Panc1 (cell line): ENCODE measurements at regions not wholly inside any gene's neighbourhood (a gene's known extent, or its start where the extent isn't known, plus 50 kb on each side); places are given as distances from the start of the nearest gene placed in this dataset.

Experiments used
- ATAC-seq: fragments of 200-7000 bp; cut with Tn5 transposase; 2 replicates; pipeline ENCODE4 v1.9.1; 2020; ENCODE audit warnings: mild to moderate bottlenecking, moderate library complexity
- BruUV-seq: library from RNA; stranded (reverse); fragments of 400-500 nt; replicated peaks from 2 replicates; lab custom pipeline; 2021; lab: Mats Ljungman, UMichigan
- CTCF ChIA-PET: fragments of 300-600 bp; sonication (Branson Sonifier 250); formaldehyde crosslinking; loops from one replicate; lab custom pipeline; 2022; ENCODE audit warnings: antibody characterized with exemption; lab: Charles Lee
- POLR2A ChIA-PET: fragments of 300-600 bp; sonication (Branson Sonifier 250); formaldehyde crosslinking; loops from one replicate; lab custom pipeline; 2022; ENCODE audit warnings: antibody characterized with exemption; lab: Charles Lee
- DNase-seq: peaks from one replicate; pipeline ENCODE4 v3.0.0-alpha.2; 2010; ENCODE audit warnings: low read depth, low spot score
- H3K27ac ChIP-seq: 2 replicates; pipeline ENCODE4 v1.5.1; 2011; ENCODE audit warnings: mild to moderate bottlenecking, low read length, inconsistent platforms
- H3K27me3 ChIP-seq: fragments of 200-500 bp; sonication (Bioruptor generic); 2 replicates; pipeline ENCODE4 v1.6.0; 2014; ENCODE audit warnings: low read length, inconsistent platforms; ENCODE audit not compliant: control insufficient read depth, insufficient read depth
- H3K36me3 ChIP-seq: fragments of 200-500 bp; sonication (Bioruptor generic); 2 replicates; pipeline ENCODE4 v1.5.1; 2014; ENCODE audit warnings: inconsistent platforms, mild to moderate bottlenecking, low read length, moderate library complexity; ENCODE audit not compliant: control insufficient read depth, insufficient read depth
- H3K4me1 ChIP-seq: 2 replicates; pipeline ENCODE4 v1.5.1; 2011; ENCODE audit warnings: inconsistent platforms, mild to moderate bottlenecking, low read length, moderate library complexity; ENCODE audit not compliant: control insufficient read depth, insufficient read depth
- H3K4me3 ChIP-seq, 2 experiments: 2 replicates each; pipeline ENCODE4 v1.5.1; 2011 to 2012; ENCODE audit warnings: low read depth in 2 of 2, low read length in 2 of 2, mild to moderate bottlenecking in 2 of 2, inconsistent platforms in 1 of 2, moderate library complexity in 1 of 2
- H3K9me3 ChIP-seq: fragments of 200-500 bp; sonication (Bioruptor generic); 2 replicates; pipeline ENCODE4 v1.5.1; 2014; ENCODE audit warnings: low read depth, mild to moderate bottlenecking, inconsistent platforms, low read length, moderate library complexity; ENCODE audit not compliant: control insufficient read depth, insufficient read depth
- POLR2AphosphoS5 ChIP-seq: IDR thresholded peaks from 2 replicates; pipeline ENCODE4 v1.6.1; 2012; ENCODE audit warnings: mild to moderate bottlenecking, low read depth, low read length, moderate library complexity
- REST ChIP-seq, 2 experiments: IDR thresholded peaks; 2 replicates each; pipeline ENCODE4 v1.6.1; 2011 to 2012; ENCODE audit warnings: low read depth in 2 of 2, control low read depth in 1 of 2, low read length in 1 of 2, mild to moderate bottlenecking in 1 of 2, moderate library complexity in 1 of 2; ENCODE audit not compliant: insufficient read depth in 1 of 2
- SIN3A ChIP-seq: IDR thresholded peaks from 2 replicates; pipeline ENCODE4 v1.6.1; 2012; ENCODE audit warnings: low read depth, mild to moderate bottlenecking, low read length, moderate library complexity, borderline replicate concordance; ENCODE audit not compliant: insufficient read depth
- TCF7L2 ChIP-seq: IDR thresholded peaks from 2 replicates; pipeline ENCODE4 v1.6.1; 2011; ENCODE audit warnings: mild to moderate bottlenecking, low read depth, low read length, inconsistent platforms
- in situ Hi-C: cut with HindIII; loops from 2 replicates; pipeline ENCODE4 v1.10.0; 2016; ENCODE audit warnings: low sequenced_read_pairs, low pct_unique_long_range_greater_than_20kb
- intact Hi-C: fragments of 100-400 bp; cut with micrococcal nuclease; formaldehyde crosslinking; loops from one replicate; pipeline ENCODE4 v1.10.0; 2022; ENCODE audit not compliant: unreplicated experiment
- TF ChIP-seq, protein P1 (sequence below): fragments of 450-650 bp; IDR thresholded peaks from 2 replicates; pipeline ENCODE4 v1.5.1; 2017; ENCODE audit warnings: mild to moderate bottlenecking

DNA sequence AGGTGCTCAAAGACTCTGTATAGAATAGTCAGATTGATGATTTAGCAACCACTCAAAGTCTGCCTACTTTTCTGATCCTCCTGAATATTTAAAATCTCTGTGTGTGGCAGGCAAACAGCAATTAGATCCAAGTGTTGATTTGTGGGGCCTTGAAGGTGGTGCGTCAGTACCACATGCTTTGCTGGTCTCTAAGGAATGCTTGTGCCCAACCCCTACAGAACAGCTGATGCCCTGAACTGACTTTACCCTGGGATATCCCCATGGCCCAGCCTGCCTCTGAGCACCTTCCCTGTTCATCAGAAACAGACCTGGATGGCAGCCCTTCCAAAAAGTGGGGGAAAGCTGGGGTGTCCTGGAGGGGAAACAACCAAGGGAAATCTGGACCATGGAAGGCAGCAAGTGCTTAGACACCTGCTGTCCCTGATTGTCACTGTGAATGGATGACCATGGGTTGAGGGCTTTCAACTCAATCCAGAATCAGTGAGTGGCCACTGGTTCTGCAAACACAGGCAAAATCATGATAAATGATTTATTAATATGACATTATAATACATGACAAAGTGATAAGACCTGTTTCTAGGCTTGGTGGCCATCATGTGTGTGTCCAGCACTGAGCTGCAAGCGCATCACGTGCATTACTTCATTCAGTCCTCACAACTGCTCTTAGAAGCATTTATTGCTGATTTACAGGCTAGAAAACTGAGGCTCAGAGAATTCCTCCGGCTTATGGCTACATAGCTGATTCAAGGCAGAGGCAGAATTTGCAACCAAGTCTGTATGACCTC is 76.1 kb upstream of the TPM1 start:
- intact Hi-C loops (no loop called here), in situ Hi-C loops (no loop called here)
- no peak overlapping the region for H3K27ac ChIP-seq
- POLR2A ChIA-PET: no interaction called here
- no TSS peak for BruUV-seq
- H3K9me3 ChIP-seq: no peaks in the 10 kb centered on the region
- H3K27me3 ChIP-seq: no peaks in the 10 kb centered on the region
- no peaks in the 10 kb centered on the region for H3K4me1 ChIP-seq
- no peak for ATAC-seq
- CTCF ChIA-PET: no interaction called here
- TF ChIP-seq SIN3A (no peak), REST (IDR thresholded peaks at IDR 0.05; ENCODE audit: insufficient read depth in 1 of 2, low read depth in 2 of 2, low read length in 1 of 2) (no peak), TCF7L2 (no peak), POLR2AphosphoS5 (no peak)
- TF ChIP-seq, protein P1, sequence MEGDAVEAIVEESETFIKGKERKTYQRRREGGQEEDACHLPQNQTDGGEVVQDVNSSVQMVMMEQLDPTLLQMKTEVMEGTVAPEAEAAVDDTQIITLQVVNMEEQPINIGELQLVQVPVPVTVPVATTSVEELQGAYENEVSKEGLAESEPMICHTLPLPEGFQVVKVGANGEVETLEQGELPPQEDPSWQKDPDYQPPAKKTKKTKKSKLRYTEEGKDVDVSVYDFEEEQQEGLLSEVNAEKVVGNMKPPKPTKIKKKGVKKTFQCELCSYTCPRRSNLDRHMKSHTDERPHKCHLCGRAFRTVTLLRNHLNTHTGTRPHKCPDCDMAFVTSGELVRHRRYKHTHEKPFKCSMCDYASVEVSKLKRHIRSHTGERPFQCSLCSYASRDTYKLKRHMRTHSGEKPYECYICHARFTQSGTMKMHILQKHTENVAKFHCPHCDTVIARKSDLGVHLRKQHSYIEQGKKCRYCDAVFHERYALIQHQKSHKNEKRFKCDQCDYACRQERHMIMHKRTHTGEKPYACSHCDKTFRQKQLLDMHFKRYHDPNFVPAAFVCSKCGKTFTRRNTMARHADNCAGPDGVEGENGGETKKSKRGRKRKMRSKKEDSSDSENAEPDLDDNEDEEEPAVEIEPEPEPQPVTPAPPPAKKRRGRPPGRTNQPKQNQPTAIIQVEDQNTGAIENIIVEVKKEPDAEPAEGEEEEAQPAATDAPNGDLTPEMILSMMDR: no peak
- no peak for DNase-seq
- H3K36me3 ChIP-seq: no peaks in the 10 kb centered on the region
- no peak overlapping the region for H3K4me3 ChIP-seq

DNA sequence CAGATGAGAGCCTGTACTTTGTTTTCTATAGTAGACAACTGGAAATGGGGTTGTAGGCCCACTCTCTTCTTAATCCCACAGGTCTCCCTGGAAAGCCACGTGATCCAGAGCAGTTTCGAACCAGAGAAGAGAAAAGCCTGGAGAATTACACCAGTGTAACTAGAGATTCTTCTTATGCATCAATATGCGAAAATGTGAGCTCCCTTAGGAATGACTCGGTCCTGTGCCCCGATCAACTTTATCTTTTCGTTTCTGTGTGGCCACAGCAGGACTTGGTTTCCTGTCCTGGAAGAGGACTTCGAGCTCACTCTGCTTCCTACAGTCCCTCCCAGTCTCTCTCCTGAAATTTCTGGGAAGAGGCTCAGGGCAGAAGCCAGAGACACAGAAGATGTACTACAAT is 73.8 kb upstream of the TPM1 start:
- Histone ChIP-seq H3K27ac (no peak overlapping the region; the same call in 1 of the 2 replicates), H3K36me3 (no peaks in the 10 kb centered on the region), H3K27me3 (no peaks in the 10 kb centered on the region), H3K9me3 (no peaks in the 10 kb centered on the region), H3K4me3 (no peak overlapping the region), H3K4me1 (no peaks in the 10 kb centered on the region)
- in situ Hi-C loops: no loop called here
- POLR2A ChIA-PET: no interaction called here
- no peak for ATAC-seq
- CTCF ChIA-PET: no interaction called here
- TF ChIP-seq SIN3A (no peak), REST (IDR thresholded peaks at IDR 0.05; ENCODE audit: insufficient read depth in 1 of 2, low read depth in 2 of 2, low read length in 1 of 2) (no peak), TCF7L2 (no peak), POLR2AphosphoS5 (no peak)
- TF ChIP-seq, protein P1: no peak
- DNase-seq: no peak
- intact Hi-C loops: no loop called here
- no TSS peak for BruUV-seq
